ENCODE measurements at regions not wholly inside any gene's neighbourhood (a gene's known extent, or its start where the extent isn't known, plus 50 kb on each side); places are given as distances from the start of the nearest gene placed in this dataset.

GRCh38 chr15:29356786-29357185 lies 87.2 kb upstream of the NSMCE3 start:
- no peak for DNase-seq (ENCODE audit: extremely low spot score)
- no peak for TF ChIP-seq CTCF (IDR thresholded peaks at IDR 0.05; ENCODE audit: control extremely low read depth, extremely low read depth, low read depth, missing control alignments)
- CTCF ChIA-PET = no interaction called here
- POLR2A ChIA-PET = no interaction called here

- no peak for DNase-seq (ENCODE audit: extremely low spot score)
- CTCF ChIA-PET = interaction anchor here (1.4 kb wide), 1 partner anchor 32 kb away, joined by 3 read pairs; no protein-coding TSS in a partner anchor
- POLR2A ChIA-PET = no interaction called here
These were observed 85.9 kb upstream of the NSMCE3 start for GRCh38 chr15:29355477-29355876.

GRCh38 chr15:29352402-29352801 lies 82.8 kb upstream of the NSMCE3 start:
- ChIA-PET POLR2A (no interaction called here), CTCF (no interaction called here)
- DNase-seq (ENCODE audit: extremely low spot score) = no peak
- TF ChIP-seq CTCF (IDR thresholded peaks at IDR 0.05; ENCODE audit: control extremely low read depth, extremely low read depth, low read depth, missing control alignments) = no peak

More at GRCh38 chr15:29355477-29355876, 85.9 kb upstream of the NSMCE3 start:
- no peak for TF ChIP-seq CTCF (IDR thresholded peaks at IDR 0.05; ENCODE audit: control extremely low read depth, extremely low read depth, low read depth, missing control alignments)

- POLR2A ChIA-PET = no interaction called here
- TF ChIP-seq CTCF (IDR thresholded peaks at IDR 0.05; ENCODE audit: control extremely low read depth, extremely low read depth, low read depth, missing control alignments) = no peak
These were observed 79.6 kb upstream of the NSMCE3 start for GRCh38 chr15:29349196-29349595.

GRCh38 chr15:29348336-29348914 lies 78.8 kb upstream of the NSMCE3 start:
- CTCF ChIA-PET = interaction anchor here (1.1 kb wide), 1 partner anchor 10 kb away, joined by 3 read pairs; no protein-coding TSS in a partner anchor
- DNase-seq (ENCODE audit: extremely low spot score) = no peak
- POLR2A ChIA-PET = no interaction called here
- TF ChIP-seq CTCF (IDR thresholded peaks at IDR 0.05; ENCODE audit: control extremely low read depth, extremely low read depth, low read depth, missing control alignments) = no peak

More at GRCh38 chr15:29349196-29349595, 79.6 kb upstream of the NSMCE3 start:
- CTCF ChIA-PET = interaction anchor here (1.0 to 1.8 kb wide), 4 partner anchors 8 to 67 kb away, joined by 3 to 5 read pairs (median 3); no protein-coding TSS in a partner anchor
- DNase-seq (ENCODE audit: extremely low spot score) = no peak

- TF ChIP-seq CTCF (IDR thresholded peaks at IDR 0.05; ENCODE audit: control extremely low read depth, extremely low read depth, low read depth, missing control alignments) = no peak
- CTCF ChIA-PET = interaction anchor here (1.4 to 2.0 kb wide), 3 partner anchors 10 to 245 kb away, joined by 4 to 7 read pairs (median 5); no protein-coding TSS in a partner anchor
These were observed 77.4 kb upstream of the NSMCE3 start for GRCh38 chr15:29346998-29347397.

More at GRCh38 chr15:29346998-29347397, 77.4 kb upstream of the NSMCE3 start:
- no peak for DNase-seq (ENCODE audit: extremely low spot score)
- POLR2A ChIA-PET = no interaction called here

All from GM10248 (cell line).